Prostate gland (tissue), 2 donors: ENCODE measurements at regions not wholly inside any gene's neighbourhood (a gene's known extent, or its start where the extent isn't known, plus 50 kb on each side); places are given as distances from the start of the nearest gene placed in this dataset.
A peak's percentile ranks its signal among the peaks of the same experiment; 100 is the strongest.

Experiments used
- DNase-seq: peaks from one replicate; pipeline ENCODE4 v3.0.0-alpha.2; 2019; ENCODE audit warnings: low spot score
- H3K27ac ChIP-seq, 2 donors: fragments of 200-600 bp; sonication (generic); 2 replicates each; pipeline ENCODE4 v1.5.1; 2017 to 2019
- H3K27me3 ChIP-seq: fragments of 200-600 bp; sonication (generic); replicated peaks from 2 replicates; pipeline ENCODE4 v1.5.1; 2019; ENCODE audit not compliant: insufficient read depth
- H3K36me3 ChIP-seq, 2 donors: fragments of 200-600 bp; sonication (generic); 1 replicate in 1 of 2; 2 replicates in 1 of 2; pipeline versions ENCODE4 v1.5.1 to v1.8.1; 2017 to 2019
- H3K4me1 ChIP-seq: fragments of 200-600 bp; sonication (generic); replicated peaks from 2 replicates; pipeline ENCODE4 v1.5.1; 2019
- H3K4me3 ChIP-seq, 2 donors: fragments of 200-600 bp; sonication (generic); 2 replicates each; pipeline ENCODE4 v1.5.1; 2017 to 2019
- H3K9me3 ChIP-seq: fragments of 200-600 bp; sonication (generic); 2 replicates; pipeline ENCODE4 v1.5.1; 2017
- CTCF ChIP-seq, 4 experiments: fragments of 200-600 bp in 2 of 4; fragments of 450-650 bp in 2 of 4; sonication (generic) in 2 of 4; IDR thresholded peaks; 1 replicate in 3 of 4; 2 replicates in 1 of 4; pipeline ENCODE4 v1.5.1; 2016 to 2019; ENCODE audit warnings: antibody characterized with exemption in 4 of 4, mild to moderate bottlenecking in 2 of 4, moderate library complexity in 2 of 4
- POLR2A ChIP-seq: fragments of 450-650 bp; IDR thresholded peaks from one replicate; pipeline ENCODE4 v1.6.1; 2016; ENCODE audit warnings: antibody characterized with exemption, mild to moderate bottlenecking
- POLR2AphosphoS5 ChIP-seq: sonication (generic); formaldehyde crosslinking; IDR thresholded peaks from one replicate; pipeline ENCODE4 v1.6.1; 2017; ENCODE audit warnings: antibody characterized with exemption
- WGBS: methylation state at CpG from one replicate; pipeline ENCODE4 v1.1.5; 2018; 5-methylcytosine and 5-hydroxymethylcytosine counted together
- intact Hi-C: fragments of 100-400 bp; cut with DNase I; formaldehyde crosslinking; loops from one replicate; pipeline ENCODE4 v1.14.2; 2022

DNA sequence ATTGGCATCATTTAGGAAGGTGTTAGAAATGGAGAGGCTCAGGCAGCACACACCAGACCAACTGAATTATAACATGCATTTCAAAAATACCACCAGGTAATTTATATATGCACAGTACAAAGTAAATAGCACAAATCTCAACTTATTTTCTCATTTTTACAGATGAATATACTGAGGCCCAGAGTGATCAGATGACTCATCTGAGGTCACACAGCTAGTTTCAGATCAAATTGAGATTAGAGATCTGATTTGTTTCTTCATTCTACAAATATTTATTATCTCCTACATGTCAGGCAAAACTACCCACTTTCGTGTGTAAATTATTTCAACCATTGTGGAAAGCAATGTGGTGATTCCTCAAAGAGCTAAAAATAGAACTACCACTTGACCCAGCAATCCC, 507.1 kb downstream of the TLE4 start:
- 86% methylated on average over 1 of the region's 1 CpG for WGBS
- intact Hi-C loops = no loop called here
- TF ChIP-seq POLR2AphosphoS5 (no peak), CTCF (IDR thresholded peaks at IDR 0.05) (no peak), POLR2A (no peak)
- H3K27me3 ChIP-seq = no peaks in the 10 kb centered on the region
- H3K4me1 ChIP-seq = peaks cover 3% of the 10 kb centered on the region
- DNase-seq = no peak
- no peaks in the 10 kb centered on the region for H3K36me3 ChIP-seq
- no peak overlapping the region for H3K27ac ChIP-seq
- no peak overlapping the region for H3K4me3 ChIP-seq
- H3K9me3 ChIP-seq = no peaks in the 10 kb centered on the region

GRCh38 chr9:80077059-80077458, 505.3 kb downstream of the TLE4 start:
- Histone ChIP-seq H3K27me3 (no peaks in the 10 kb centered on the region), H3K27ac (no peak overlapping the region), H3K36me3 (no peaks in the 10 kb centered on the region), H3K4me1 (peaks cover 3% of the 10 kb centered on the region), H3K9me3 (no peaks in the 10 kb centered on the region), H3K4me3 (no peak overlapping the region)
- WGBS = 92% methylated on average over 3 of the region's 3 CpGs
- DNase-seq = no peak
- TF ChIP-seq POLR2A (no peak), CTCF (IDR thresholded peaks at IDR 0.05) (no peak), POLR2AphosphoS5 (no peak)
- intact Hi-C loops = no loop called here

DNA sequence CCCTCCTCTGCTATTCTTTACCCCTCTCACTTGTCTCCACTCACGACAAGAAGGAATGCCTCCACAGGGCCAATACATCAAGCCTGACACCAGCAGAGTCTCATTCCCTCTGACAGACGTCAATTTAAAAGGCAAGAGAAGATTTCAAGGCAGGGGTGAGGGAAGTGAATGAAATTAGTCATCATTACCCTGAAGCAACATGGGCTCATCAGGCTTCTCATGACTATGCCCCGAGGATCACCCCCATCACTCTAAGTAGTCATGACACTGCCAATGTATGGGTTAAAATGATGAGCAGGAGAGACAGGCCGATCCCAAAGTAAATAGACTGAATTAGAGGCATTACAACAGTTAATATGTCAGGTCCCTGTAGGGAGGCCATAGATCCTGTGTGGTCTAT, 504.4 kb downstream of the TLE4 start:
- Histone ChIP-seq H3K4me3 (no peak overlapping the region), H3K27me3 (no peaks in the 10 kb centered on the region), H3K36me3 (no peaks in the 10 kb centered on the region), H3K27ac (no peak overlapping the region), H3K4me1 (peaks cover 3% of the 10 kb centered on the region), H3K9me3 (no peaks in the 10 kb centered on the region)
- TF ChIP-seq CTCF (IDR thresholded peaks at IDR 0.05) (no peak), POLR2AphosphoS5 (no peak), POLR2A (no peak)
- no peak for DNase-seq
- WGBS = 81% methylated on average over 4 of the region's 4 CpGs
- intact Hi-C loops = no loop called here

DNA sequence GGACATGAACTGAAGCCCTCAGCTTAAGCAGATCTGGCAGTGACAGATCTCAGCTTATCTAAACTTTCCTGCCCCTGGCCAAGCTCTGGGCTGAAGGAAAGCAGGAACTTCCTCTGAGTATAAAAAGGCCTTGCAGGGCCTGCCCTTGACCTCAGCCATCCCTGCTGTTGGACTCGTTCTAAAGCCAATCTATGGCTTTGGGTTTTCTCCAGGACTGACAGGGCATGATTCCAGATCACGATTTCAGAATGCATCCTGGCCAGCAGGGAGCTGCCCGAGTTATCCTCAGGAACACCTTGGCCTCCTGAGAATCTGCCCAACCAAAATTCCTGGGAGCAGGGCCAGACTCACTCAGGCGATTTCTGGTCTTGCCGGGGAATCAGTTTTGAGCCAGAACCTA, 502.7 kb downstream of the TLE4 start:
- peak; percentile 15 for DNase-seq
- Histone ChIP-seq H3K27ac (no peak overlapping the region), H3K9me3 (no peaks in the 10 kb centered on the region)

More for the DNA sequence above, 502.7 kb downstream of the TLE4 start:
- intact Hi-C loops = no loop called here
- no peaks in the 10 kb centered on the region for H3K36me3 ChIP-seq
- TF ChIP-seq POLR2AphosphoS5 (no peak), POLR2A (no peak), CTCF (IDR thresholded peaks at IDR 0.05) (no peak)
- H3K4me1 ChIP-seq = peaks cover 3% of the 10 kb centered on the region
- no peaks in the 10 kb centered on the region for H3K27me3 ChIP-seq
- 21% methylated on average over 5 of the region's 5 CpGs for WGBS
- no peak overlapping the region for H3K4me3 ChIP-seq
